Memory B cell (primary cell): ENCODE measurements at regions not wholly inside any gene's neighbourhood (a gene's known extent, or its start where the extent isn't known, plus 50 kb on each side); places are given as distances from the start of the nearest gene placed in this dataset.
"Not testable (repeated sequence)": the region's sequence is repeated elsewhere in the genome, so short reads cannot be mapped to it uniquely, and the experiment has no call there.

Experiments
- ATAC-seq: fragments of 150-1000 bp; cut with Tn5 transposase; 2 replicates; pipeline ENCODE4 v1.10.0; 2021; ENCODE audit warnings: low read depth, mild to moderate bottlenecking, moderate library complexity
- DNase-seq, 2 donors: peaks; one replicate each; pipeline ENCODE4 v3.0.0; 2022; ENCODE audit warnings: low spot score in 2 of 2
- H3K27ac Mint-ChIP-seq: one replicate; pipeline ENCODE4 v1.8.0; 2022; ENCODE audit warnings: mild to moderate bottlenecking, moderate library complexity, mixed read lengths
- H3K27me3 Mint-ChIP-seq: one replicate; pipeline ENCODE4 v1.8.0; 2022; ENCODE audit warnings: mixed read lengths
- H3K36me3 Mint-ChIP-seq: one replicate; pipeline ENCODE4 v1.8.0; 2022; ENCODE audit warnings: mild to moderate bottlenecking, mixed read lengths
- H3K4me1 Mint-ChIP-seq: one replicate; pipeline ENCODE4 v1.8.0; 2022; ENCODE audit warnings: mixed read lengths
- H3K4me3 Mint-ChIP-seq: one replicate; pipeline ENCODE4 v1.8.0; 2022; ENCODE audit warnings: mild to moderate bottlenecking, moderate library complexity, mixed read lengths
- H3K9me3 Mint-ChIP-seq: one replicate; pipeline ENCODE4 v1.8.0; 2022; ENCODE audit warnings: mixed read lengths

DNA sequence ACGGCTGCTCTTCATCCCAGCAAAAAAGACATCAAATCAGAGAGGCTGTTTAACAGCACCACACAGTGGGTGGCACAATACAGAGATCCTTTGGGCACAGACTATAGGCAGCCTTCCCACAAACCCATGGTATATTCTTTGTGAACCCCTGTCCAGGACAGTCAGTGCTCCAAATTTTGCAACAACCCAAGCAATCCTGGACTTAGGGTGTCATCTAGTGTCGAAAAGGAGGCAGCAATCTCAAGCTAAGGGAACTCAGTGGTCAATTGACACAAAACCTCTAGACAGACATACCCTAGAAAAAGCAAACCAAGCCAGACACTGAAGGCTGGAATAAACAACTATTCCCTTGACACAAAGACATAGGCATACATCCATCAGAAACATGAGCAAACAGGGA, 137.4 kb downstream of the BMP15 start:
- Mint-ChIP-seq H3K36me3 (no peaks in the 10 kb centered on the region), H3K9me3 (no peaks in the 10 kb centered on the region), H3K27ac (no peak overlapping the region), H3K4me3 (no peak overlapping the region), H3K27me3 (peaks cover 8% of the 10 kb centered on the region), H3K4me1 (no peaks in the 10 kb centered on the region)
- ATAC-seq (no peak), DNase-seq (no peak)

DNA sequence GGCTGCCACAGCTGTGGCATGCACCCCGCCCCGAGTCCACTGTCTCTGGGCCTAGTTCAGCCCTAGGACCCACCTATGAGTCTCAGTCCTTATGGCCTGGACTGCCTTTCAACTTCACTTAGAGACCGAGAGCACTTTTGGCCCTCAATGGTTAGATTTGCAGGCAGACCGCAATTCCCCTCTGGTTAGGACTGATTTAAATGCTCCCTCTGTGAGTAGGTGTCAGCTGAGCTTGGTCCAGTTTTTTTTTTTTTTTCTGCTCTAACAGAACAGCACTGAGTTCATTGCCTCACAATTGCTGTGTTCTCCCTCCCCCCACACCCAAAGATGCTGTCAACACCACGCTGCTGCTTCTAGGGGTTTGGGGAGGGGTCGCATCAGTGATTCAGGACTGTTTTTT, 143.2 kb downstream of the BMP15 start:
- DNase-seq (no peak), ATAC-seq (no peak)
- H3K36me3 Mint-ChIP-seq = no peaks in the 10 kb centered on the region
- H3K27me3 Mint-ChIP-seq = no peaks in the 10 kb centered on the region
- no peak overlapping the region for H3K4me3 Mint-ChIP-seq
- H3K27ac Mint-ChIP-seq = no peak overlapping the region
- no peaks in the 10 kb centered on the region for H3K4me1 Mint-ChIP-seq
- no peaks in the 10 kb centered on the region for H3K9me3 Mint-ChIP-seq

DNA sequence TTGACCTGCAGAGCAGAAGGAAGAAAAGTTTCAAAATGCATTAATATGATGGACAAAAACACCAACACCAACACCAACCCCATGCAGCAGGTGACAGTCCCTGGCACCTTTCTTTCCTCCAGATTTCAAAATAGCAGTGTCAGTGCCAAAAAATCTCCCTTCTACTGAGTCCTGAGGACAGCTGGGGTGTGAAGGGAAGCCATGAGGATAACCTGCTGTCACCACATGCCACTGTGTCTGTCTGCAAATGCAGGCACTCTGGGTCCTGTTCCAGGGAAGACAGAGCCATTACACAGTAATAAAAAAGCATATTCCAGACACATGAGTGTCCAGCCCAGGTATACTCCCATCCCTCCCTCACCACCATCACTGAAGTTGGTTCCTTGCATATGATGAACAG, 187.5 kb downstream of the BMP15 start:
- ATAC-seq = no peak
- no peak overlapping the region for H3K4me3 Mint-ChIP-seq
- DNase-seq = no peak
- H3K27ac Mint-ChIP-seq = no peak overlapping the region
- H3K9me3 Mint-ChIP-seq = no peaks in the 10 kb centered on the region
- no peaks in the 10 kb centered on the region for H3K4me1 Mint-ChIP-seq
- peaks cover 4% of the 10 kb centered on the region for H3K27me3 Mint-ChIP-seq
- no peaks in the 10 kb centered on the region for H3K36me3 Mint-ChIP-seq

DNA sequence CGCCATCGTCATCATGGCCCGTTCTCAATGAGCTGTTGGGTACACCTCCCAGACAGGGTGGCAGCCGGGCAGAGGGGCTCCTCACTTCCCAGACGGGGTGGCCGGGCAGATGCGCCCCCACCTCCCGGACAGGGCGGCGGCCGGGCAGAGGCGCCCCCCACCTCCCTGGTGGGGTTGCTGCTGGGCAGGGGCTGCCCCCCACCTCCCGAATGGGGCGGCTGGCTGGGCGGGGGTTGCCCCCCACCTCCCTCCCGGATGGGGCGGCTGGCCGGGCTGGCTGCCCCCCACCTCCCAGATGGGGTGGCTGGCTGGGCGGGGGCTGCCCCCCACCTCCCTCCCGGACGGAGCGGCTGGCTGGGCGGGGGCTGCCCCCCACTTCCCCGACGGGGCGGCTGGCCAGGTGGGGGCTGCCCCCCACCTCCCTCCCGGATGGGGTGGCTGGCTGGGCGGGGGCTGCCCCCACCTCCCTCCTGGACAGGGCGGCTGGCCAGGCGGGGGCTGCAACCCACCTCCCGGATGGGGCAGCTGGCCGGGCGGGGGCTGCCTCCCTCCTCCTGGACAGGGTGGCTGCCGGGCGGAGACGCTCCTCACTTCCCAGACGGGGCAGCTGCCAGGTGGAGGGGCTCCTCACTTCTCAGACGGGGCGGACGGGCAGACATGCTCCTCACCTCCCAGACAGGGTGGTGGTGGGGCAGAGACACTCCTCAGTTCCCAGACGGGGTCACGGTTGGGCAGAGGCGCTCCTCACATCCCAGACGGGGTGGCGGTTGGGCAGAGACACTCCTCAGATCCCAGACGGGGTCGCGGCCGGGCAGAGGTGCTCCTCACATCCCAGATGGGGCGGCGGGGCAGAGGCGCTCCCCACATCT, 208.8 kb downstream of the BMP15 start:
- not testable (repeated sequence) for H3K4me1 Mint-ChIP-seq, H3K4me3 Mint-ChIP-seq, H3K27me3 Mint-ChIP-seq, H3K27ac Mint-ChIP-seq, H3K9me3 Mint-ChIP-seq, ATAC-seq, H3K36me3 Mint-ChIP-seq, DNase-seq

DNA sequence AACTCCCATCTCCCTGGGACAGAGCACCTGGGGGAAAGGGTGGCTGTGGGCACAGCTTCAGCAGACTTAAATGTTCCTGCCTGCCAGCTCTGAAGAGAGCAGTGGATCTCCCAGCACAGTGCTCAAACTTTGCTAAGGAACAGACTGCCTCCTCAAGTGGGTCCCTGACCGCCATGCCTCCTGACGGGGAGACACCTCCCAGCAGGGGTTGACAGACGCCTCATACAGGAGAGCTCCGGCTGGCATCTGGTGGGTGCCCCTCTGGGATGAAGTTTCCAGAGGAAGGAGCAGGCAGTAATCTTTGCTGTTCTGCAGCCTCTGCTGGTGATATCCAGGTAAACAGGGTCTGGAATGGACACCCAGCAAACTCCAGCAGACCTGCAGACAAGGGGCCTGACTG, 206.9 kb upstream of the NUDT10 start:
- not testable (repeated sequence) for H3K4me3 Mint-ChIP-seq, H3K36me3 Mint-ChIP-seq, H3K27ac Mint-ChIP-seq, H3K4me1 Mint-ChIP-seq, ATAC-seq, H3K27me3 Mint-ChIP-seq, H3K9me3 Mint-ChIP-seq, DNase-seq

DNA sequence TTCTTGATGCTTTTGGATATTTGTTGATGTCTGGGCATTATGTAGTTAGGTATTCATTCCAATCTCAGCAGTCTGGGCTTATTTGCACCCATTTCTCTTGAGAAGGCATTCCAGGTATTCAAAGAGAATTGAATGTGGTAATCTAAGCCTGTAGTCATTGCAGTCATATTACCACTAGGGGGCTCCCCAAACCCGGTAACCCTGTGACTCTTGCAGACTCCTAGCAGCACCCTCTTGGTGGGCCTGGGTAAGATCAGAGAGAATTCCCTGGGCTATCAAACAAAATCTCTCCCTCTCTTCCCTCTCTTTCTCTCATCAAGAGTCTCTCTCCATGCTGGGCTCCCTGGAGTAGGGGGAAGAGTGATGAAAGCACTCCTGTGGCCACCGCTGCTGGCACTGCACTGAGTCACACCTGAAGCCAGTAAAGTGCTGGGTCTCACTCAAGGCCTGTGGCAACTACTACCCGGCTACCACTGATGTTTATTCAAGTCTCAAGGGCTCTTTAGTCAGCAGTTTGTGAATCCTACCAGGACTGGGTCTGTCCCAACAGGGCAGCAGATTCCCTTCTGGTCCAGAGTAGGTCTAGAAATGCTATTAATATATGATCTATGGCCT, 187.7 kb upstream of the NUDT10 start:
- DNase-seq = peak in 1 of 2 donors; percentile 0
- no peaks in the 10 kb centered on the region for H3K9me3 Mint-ChIP-seq
- H3K27me3 Mint-ChIP-seq = peaks cover 4% of the 10 kb centered on the region
- H3K27ac Mint-ChIP-seq = no peak overlapping the region
- H3K4me1 Mint-ChIP-seq = no peaks in the 10 kb centered on the region
- no peak for ATAC-seq
- no peak overlapping the region for H3K4me3 Mint-ChIP-seq
- H3K36me3 Mint-ChIP-seq = no peaks in the 10 kb centered on the region

DNA sequence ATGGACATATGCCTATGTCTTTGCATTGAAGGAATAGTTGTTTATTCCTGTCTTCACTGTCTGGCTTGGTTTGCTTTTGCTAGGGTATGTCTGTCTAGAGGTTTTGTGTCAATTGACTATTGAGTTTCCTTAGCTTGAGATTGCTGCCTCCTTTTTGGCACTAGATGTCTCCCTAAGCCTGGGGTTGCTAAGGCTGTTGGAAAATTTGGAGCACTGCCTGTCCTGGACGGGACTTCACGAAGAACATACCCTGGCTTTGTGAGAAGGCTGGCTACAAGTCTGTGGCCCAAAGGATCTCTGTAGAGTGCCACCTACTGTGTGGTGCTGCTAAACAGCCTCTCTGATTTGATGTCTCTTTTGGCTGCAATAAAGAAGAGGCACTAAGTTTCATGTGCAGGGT, 183.8 kb upstream of the NUDT10 start:
- Mint-ChIP-seq H3K36me3 (no peaks in the 10 kb centered on the region), H3K4me1 (no peaks in the 10 kb centered on the region)
- no peak for ATAC-seq

DNA sequence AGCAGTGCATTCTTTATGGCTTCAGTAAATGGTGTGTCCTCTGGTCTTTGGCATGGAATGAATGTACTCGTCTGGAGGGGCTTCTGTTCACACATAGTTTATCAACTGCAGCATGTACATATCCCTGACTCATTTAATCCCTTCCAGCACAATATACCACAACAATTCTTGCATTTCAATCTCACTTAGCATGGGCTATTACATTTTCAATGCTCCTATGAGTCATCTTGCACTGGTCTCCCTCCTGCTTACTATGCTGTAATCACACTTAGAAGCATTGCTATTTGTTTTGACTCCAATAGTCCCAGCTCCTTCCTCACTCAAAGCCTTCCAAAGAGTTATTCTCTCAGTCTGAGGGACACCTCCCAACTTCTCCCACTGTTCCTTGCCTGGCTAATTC, 180.9 kb upstream of the NUDT10 start:
- H3K4me1 Mint-ChIP-seq = no peaks in the 10 kb centered on the region
- H3K36me3 Mint-ChIP-seq = no peaks in the 10 kb centered on the region
- H3K4me3 Mint-ChIP-seq = no peak overlapping the region
- DNase-seq (no peak), ATAC-seq (no peak)
- no peak overlapping the region for H3K27ac Mint-ChIP-seq
- H3K27me3 Mint-ChIP-seq = no peaks in the 10 kb centered on the region
- H3K9me3 Mint-ChIP-seq = no peaks in the 10 kb centered on the region

More for the DNA sequence above, 183.8 kb upstream of the NUDT10 start:
- H3K4me3 Mint-ChIP-seq = no peak overlapping the region
- no peak for DNase-seq
- no peaks in the 10 kb centered on the region for H3K27me3 Mint-ChIP-seq
- no peak overlapping the region for H3K27ac Mint-ChIP-seq
- H3K9me3 Mint-ChIP-seq = no peaks in the 10 kb centered on the region

DNA sequence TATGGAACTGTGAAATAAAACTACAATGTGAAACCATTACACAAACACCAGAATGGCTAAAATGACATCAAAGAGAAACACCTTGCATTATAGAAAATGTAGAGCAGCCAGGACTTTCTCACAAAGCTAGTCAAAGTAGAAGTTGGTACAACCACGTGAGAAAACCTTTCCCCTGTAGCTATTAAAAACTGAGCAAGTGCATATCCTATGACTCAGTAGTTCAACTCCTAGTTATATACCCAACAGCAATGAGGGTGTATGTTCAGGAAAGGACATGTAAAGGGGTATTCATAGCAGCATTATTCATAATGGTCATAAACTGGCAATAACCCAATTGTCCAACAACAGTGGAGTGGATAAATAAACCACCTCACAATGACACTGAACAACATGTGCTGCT, 177.5 kb upstream of the NUDT10 start:
- Mint-ChIP-seq H3K4me1 (no peaks in the 10 kb centered on the region), H3K27ac (no peak overlapping the region), H3K36me3 (no peaks in the 10 kb centered on the region), H3K9me3 (no peaks in the 10 kb centered on the region), H3K27me3 (no peaks in the 10 kb centered on the region), H3K4me3 (no peak overlapping the region)
- DNase-seq (no peak), ATAC-seq (no peak)

DNA sequence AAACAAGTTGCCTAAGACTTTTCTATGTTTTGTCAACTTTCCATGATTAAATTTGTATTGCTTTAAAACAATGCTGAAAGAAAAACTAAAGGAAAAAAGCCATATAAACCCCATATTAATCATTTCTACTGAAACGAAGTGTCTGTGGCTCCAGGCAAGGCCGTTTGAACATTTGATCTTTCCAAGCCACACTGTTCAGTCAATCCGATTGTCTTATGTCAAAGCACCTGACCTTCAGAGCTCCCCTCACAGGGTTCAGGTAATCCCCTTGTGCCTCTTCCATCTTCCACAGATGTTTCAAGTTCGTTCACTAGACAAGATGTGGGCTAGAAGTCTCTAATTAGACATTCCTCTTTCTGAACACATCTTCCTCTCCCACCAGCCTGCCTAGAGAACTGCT, 177.1 kb upstream of the NUDT10 start:
- DNase-seq = no peak
- Mint-ChIP-seq H3K36me3 (no peaks in the 10 kb centered on the region), H3K4me3 (no peak overlapping the region), H3K9me3 (no peaks in the 10 kb centered on the region), H3K4me1 (no peaks in the 10 kb centered on the region), H3K27ac (no peak overlapping the region), H3K27me3 (no peaks in the 10 kb centered on the region)
- ATAC-seq = no peak

DNA sequence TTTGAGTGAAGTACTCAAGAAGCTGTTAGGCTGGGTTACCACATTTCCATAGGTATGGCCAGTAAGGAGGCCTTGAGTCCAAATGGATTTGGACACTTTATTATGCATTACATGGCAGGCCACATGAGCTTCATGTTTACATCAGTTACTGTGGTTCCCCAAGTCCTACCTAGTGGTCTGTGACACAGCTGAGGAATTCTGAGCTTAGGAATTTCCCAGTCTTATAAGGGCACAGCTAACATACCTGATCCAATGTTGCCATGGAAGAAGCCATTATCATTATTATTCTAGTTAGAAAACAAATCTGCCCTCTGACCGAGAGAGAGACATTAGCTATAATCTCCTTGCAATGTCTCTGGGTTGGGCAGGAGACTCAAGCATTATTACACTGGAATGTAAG, 174.4 kb upstream of the NUDT10 start:
- Mint-ChIP-seq H3K4me3 (no peak overlapping the region), H3K27ac (no peak overlapping the region), H3K27me3 (no peaks in the 10 kb centered on the region), H3K9me3 (no peaks in the 10 kb centered on the region), H3K4me1 (no peaks in the 10 kb centered on the region), H3K36me3 (no peaks in the 10 kb centered on the region)
- ATAC-seq (no peak), DNase-seq (no peak)

DNA sequence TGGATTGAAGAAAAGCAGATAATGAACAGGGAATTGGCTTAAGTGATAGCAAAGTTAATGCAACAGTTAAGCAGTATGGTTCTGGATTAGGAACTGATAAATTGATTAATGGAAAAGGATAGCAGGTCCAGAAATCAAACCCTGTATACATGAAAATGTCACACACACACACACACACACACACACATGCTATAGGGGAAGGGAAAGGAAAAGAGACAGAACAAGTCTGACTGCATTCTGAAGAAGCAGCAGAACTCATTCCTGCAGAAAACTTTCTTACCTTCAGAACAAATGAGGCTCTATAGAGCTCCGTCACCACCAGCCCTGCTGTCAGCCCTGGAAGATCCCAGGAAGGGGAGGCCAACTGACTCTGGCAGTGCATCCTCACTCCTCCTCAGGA, 173.2 kb upstream of the NUDT10 start:
- H3K4me1 Mint-ChIP-seq, H3K27me3 Mint-ChIP-seq, H3K9me3 Mint-ChIP-seq, H3K4me3 Mint-ChIP-seq, ATAC-seq, DNase-seq, H3K36me3 Mint-ChIP-seq, H3K27ac Mint-ChIP-seq: not testable (repeated sequence)

DNA sequence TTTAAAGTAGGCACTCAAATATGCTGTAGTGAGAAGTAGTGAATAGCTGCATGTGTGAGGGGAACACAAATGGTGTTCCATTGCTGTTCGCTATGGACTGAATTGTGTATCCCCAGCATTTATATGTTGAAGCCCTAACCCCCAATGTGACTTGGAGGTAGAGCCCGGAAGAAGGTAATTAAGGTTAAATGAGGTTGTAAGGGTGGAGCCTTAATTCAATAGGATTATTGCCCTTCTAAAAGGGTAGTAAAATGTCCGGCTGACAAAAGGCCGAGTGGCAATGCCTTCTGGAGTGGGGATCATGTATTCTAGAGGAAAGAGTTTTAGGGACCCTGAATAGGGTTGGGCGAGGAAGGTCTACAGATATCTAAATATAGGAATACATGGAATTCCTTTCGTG, 168.9 kb upstream of the NUDT10 start:
- no peak for DNase-seq
- Mint-ChIP-seq H3K9me3 (no peaks in the 10 kb centered on the region), H3K4me1 (no peaks in the 10 kb centered on the region), H3K4me3 (no peak overlapping the region), H3K27ac (no peak overlapping the region), H3K27me3 (no peaks in the 10 kb centered on the region), H3K36me3 (peaks cover 3% of the 10 kb centered on the region)
- ATAC-seq = no peak

DNA sequence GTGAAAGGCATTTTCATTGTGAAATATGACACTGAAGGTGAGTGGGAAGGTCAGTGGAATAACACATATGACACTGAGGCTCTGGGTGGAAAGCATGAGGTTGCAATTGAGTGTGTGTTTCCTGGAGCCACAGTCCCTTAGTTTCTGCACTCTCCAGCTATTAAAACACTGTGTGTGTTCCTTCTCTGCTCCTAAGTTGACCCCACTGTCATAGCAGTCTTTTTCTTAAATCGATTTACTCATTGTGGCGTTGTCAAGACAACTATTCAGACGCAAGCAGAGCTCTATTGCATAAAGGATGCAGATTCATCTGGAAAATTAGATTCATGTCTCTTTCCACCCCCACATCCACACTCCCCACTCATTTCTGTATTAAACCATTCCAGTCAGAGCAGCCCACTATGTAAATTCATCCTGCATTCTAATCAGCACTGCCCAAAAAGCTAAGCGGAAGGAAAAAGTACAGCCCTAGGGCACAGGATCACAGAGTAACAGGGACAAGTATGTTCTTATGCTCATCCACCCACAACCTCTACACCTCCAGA, 154.2 kb upstream of the NUDT10 start:
- H3K27me3 Mint-ChIP-seq, H3K9me3 Mint-ChIP-seq, H3K36me3 Mint-ChIP-seq, DNase-seq, ATAC-seq, H3K27ac Mint-ChIP-seq, H3K4me3 Mint-ChIP-seq, H3K4me1 Mint-ChIP-seq: not testable (repeated sequence)

DNA sequence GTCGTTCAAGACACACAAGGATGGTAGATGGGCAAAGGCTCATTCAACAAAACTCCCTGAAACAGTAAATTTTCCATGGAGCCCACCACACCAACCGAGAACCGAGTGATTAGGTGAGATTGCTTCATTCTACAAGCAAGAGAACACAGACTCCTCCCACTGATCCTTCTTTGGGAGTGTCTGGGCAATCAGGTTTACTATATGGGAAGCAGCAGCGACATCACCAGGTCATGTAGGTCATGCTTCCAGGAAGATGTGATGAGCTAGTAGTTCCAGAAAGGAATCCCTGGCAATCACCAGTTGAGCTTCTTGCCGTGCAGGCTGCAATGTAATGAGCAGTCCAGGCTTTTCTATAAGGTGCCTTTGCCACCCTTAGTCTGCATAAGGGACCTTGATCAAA, 152.8 kb upstream of the NUDT10 start:
- not testable (repeated sequence) for DNase-seq, H3K27me3 Mint-ChIP-seq, H3K4me3 Mint-ChIP-seq, ATAC-seq, H3K9me3 Mint-ChIP-seq, H3K27ac Mint-ChIP-seq, H3K36me3 Mint-ChIP-seq, H3K4me1 Mint-ChIP-seq
